ENCODE measurements at regions not wholly inside any gene's neighbourhood (a gene's known extent, or its start where the extent isn't known, plus 50 kb on each side); places are given as distances from the start of the nearest gene placed in this dataset.

GRCh38 chr6:15058200-15059061, 187.4 kb upstream of the JARID2 start:
- H3K9me3 ChIP-seq = no peaks in the 10 kb centered on the region
- peaks cover 7 to 14% of the 10 kb centered on the region in 2 donors for H3K4me1 ChIP-seq
- no peak overlapping the region for H3K27ac ChIP-seq
- ATAC-seq = no peak
- no peak overlapping the region for H3K4me3 ChIP-seq
- no peaks in the 10 kb centered on the region for H3K27me3 ChIP-seq
- no peak for TF ChIP-seq CTCF (IDR thresholded peaks at IDR 0.05 in 4 of 5, conservative IDR thresholded peaks at IDR 0.05 in 1 of 5)
- no peak for TF ChIP-seq POLR2A (IDR thresholded peaks at IDR 0.05)
- no peak for DNase-seq
- intact Hi-C loops (cut with DNase I; ENCODE audit: low total_unique reads) (no loop called here), in situ Hi-C loops (cut with MboI; ENCODE audit: low sequenced_read_pairs in 4 of 4) (no loop called here)
- no peaks in the 10 kb centered on the region for H3K36me3 ChIP-seq

GRCh38 chr6:15061180-15061641, 184.7 kb upstream of the JARID2 start:
- Histone ChIP-seq H3K4me3 (no peak overlapping the region), H3K27me3 (no peaks in the 10 kb centered on the region), H3K9me3 (no peaks in the 10 kb centered on the region), H3K27ac (peak overlapping the region; percentile 80 to 93 (median 84)), H3K36me3 (no peaks in the 10 kb centered on the region), H3K4me1 (peaks cover 10 to 17% of the 10 kb centered on the region in 2 donors)
- peak; percentile 34 to 78 for DNase-seq
- peak; percentile 45 to 55 for ATAC-seq
- in situ Hi-C loops (cut with MboI; ENCODE audit: low sequenced_read_pairs in 4 of 4) = loop anchor here in 1 of 4 donors (10.0 kb wide), 1 partner anchor 176 kb away; no protein-coding TSS in a partner anchor
- intact Hi-C loops (cut with DNase I; ENCODE audit: low total_unique reads) = loop anchor here (1.0 to 10.0 kb wide), 3 partner anchors 24 to 434 kb away; no protein-coding TSS in a partner anchor
- no peak for TF ChIP-seq POLR2A (IDR thresholded peaks at IDR 0.05)
- TF ChIP-seq CTCF (IDR thresholded peaks at IDR 0.05 in 4 of 5, conservative IDR thresholded peaks at IDR 0.05 in 1 of 5) = no peak

- Histone ChIP-seq H3K27me3 (no peaks in the 10 kb centered on the region), H3K27ac (peak overlapping the region; percentile 80 to 93 (median 84)), H3K4me3 (no peak overlapping the region), H3K4me1 (peaks cover 10 to 17% of the 10 kb centered on the region in 2 donors), H3K36me3 (no peaks in the 10 kb centered on the region), H3K9me3 (no peaks in the 10 kb centered on the region)
- DNase-seq = peak; percentile 43 to 56
- intact Hi-C loops (cut with DNase I; ENCODE audit: low total_unique reads) = loop anchor here (1.0 to 10.0 kb wide), 6 partner anchors 25 to 433 kb away; no protein-coding TSS in a partner anchor
- TF ChIP-seq POLR2A (IDR thresholded peaks at IDR 0.05) = no peak
- TF ChIP-seq CTCF (IDR thresholded peaks at IDR 0.05 in 4 of 5, conservative IDR thresholded peaks at IDR 0.05 in 1 of 5) = no peak
- ATAC-seq = peak; percentile 51 to 55
- in situ Hi-C loops (cut with MboI; ENCODE audit: low sequenced_read_pairs in 4 of 4) = loop anchor here in 1 of 4 donors (10.0 kb wide), 1 partner anchor 177 kb away; no protein-coding TSS in a partner anchor
These were observed 183.9 kb upstream of the JARID2 start for GRCh38 chr6:15061908-15062515.

GRCh38 chr6:15062516-15063252, 183.2 kb upstream of the JARID2 start:
- peaks cover 10 to 17% of the 10 kb centered on the region in 2 donors for H3K4me1 ChIP-seq
- no peak overlapping the region for H3K4me3 ChIP-seq
- H3K9me3 ChIP-seq = no peaks in the 10 kb centered on the region
- intact Hi-C loops (cut with DNase I; ENCODE audit: low total_unique reads) = loop anchor here (1.0 to 10.0 kb wide), 6 partner anchors 138 to 432 kb away; no protein-coding TSS in a partner anchor
- in situ Hi-C loops (cut with MboI; ENCODE audit: low sequenced_read_pairs in 4 of 4) = loop anchor here in 1 of 4 donors (10.0 kb wide), 1 partner anchor 178 kb away; no protein-coding TSS in a partner anchor
- peak overlapping the region; percentile 80 to 93 (median 84) for H3K27ac ChIP-seq
- ATAC-seq (peak; percentile 92 to 93), DNase-seq (peak; percentile 55 to 74)
- no peaks in the 10 kb centered on the region for H3K27me3 ChIP-seq
- TF ChIP-seq CTCF (IDR thresholded peaks at IDR 0.05 in 4 of 5, conservative IDR thresholded peaks at IDR 0.05 in 1 of 5) (no peak), POLR2A (IDR thresholded peaks at IDR 0.05) (no peak)
- no peaks in the 10 kb centered on the region for H3K36me3 ChIP-seq
